T47D (cell line): ENCODE measurements at regions not wholly inside any gene's neighbourhood (a gene's known extent, or its start where the extent isn't known, plus 50 kb on each side); places are given as distances from the start of the nearest gene placed in this dataset.

Experiments
- DNase-seq, 2 experiments: peaks; one replicate each; pipeline versions ENCODE4 v3.0.0 to v3.0.0-alpha.2; 2011 to 2012; ENCODE audit warnings: low read depth in 1 of 2, low spot score in 1 of 2
- JUND ChIP-seq: IDR thresholded peaks from 2 replicates; pipeline ENCODE4 v1.6.1; 2012; ENCODE audit warnings: low read depth
- in situ Hi-C: cut with HindIII; loops from 2 replicates; pipeline ENCODE4 v1.10.0; 2016; ENCODE audit warnings: low sequenced_read_pairs, low pct_unique_long_range_greater_than_20kb

DNA sequence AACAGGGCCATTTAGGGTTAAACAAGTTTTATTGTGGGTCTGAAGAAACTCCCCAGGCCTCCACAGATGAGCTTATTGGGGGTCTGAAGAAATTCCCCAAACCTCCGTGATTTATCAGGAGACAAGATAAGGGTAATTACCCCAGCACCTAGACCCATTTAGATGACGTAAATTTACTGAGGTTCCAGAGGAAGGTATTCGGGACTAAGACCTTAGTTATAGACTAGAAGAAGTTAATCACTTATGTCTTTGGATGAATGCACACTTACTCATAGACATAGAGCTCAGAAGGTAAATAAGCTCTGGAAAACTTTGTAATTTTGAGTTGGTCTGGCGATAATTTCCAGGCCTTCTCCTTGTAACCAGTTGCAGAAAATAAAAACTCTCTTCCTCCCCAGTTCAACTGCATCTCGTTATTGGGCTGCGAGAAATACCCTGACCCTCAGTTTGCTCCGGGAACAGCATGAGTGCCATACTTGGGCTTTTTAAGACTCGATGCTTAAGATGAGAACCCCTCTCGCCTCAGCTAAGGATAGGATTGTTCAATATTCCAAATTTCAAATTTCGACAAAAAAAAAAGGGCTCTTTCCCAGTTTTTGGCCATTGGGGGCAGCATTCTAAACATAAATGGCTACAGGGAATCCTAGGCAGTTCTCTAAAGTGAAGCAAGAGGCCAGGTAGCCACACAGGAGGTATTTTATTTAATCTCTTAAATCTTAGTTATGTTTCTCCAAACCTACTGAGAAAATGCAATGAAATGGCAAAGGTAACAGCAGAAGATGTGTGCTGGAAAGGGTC lies 74.7 kb upstream of the PFKP start:
- no peak for DNase-seq
- TF ChIP-seq JUND: no peak
- in situ Hi-C loops: no loop called here

DNA sequence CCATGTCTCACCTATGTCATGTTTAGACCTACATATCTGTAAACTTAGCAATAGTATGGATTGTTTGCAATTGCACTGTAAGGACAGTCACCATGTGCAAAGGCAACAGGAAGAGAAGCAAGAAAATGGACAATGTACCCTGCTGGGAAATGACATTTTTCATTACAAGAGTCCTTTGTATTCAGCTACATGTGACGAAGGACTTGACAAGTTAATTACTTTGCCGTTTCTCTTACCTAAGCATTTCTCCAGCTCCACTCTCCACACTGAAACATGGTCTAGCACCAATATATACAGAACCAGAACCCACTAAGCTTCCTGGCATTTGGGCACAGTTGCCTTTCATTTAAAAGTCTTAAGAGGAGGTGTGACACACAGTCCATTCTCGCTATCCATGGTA lies 76.6 kb upstream of the PFKP start:
- TF ChIP-seq JUND: no peak
- no peak for DNase-seq
- in situ Hi-C loops: no loop called here

DNA sequence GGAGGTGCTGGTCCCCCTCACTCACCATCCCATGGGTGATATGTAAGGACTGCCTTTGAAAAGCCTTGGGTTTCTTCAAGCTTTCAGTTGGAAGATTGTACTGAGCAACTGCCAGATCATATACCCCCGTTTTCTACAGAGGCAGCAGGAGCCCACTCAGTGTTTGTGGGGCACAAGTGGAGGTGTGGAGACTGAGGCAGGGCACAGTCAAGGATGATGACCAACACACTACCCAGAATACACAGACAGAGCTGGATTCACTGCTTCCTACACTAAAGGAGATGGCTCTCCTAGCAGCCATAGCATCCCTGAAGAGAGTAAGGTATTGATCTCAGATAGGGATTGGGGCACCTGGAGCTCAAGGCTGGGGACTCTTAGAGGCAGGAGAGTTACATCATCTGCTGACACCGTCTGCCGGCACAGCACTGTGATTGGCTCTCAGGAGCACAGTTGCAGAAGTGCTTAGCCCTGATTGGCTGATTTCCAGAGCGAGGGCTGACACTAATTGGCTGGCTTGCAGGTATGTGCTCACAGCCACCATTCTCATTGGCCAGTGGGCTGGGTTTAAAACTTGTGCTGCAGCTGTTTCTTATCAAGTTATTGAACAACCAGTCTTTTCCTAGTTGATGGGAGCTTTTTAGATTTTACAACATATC lies 77.9 kb upstream of the PFKP start:
- no peak for DNase-seq
- no peak for TF ChIP-seq JUND
- in situ Hi-C loops: no loop called here

DNA sequence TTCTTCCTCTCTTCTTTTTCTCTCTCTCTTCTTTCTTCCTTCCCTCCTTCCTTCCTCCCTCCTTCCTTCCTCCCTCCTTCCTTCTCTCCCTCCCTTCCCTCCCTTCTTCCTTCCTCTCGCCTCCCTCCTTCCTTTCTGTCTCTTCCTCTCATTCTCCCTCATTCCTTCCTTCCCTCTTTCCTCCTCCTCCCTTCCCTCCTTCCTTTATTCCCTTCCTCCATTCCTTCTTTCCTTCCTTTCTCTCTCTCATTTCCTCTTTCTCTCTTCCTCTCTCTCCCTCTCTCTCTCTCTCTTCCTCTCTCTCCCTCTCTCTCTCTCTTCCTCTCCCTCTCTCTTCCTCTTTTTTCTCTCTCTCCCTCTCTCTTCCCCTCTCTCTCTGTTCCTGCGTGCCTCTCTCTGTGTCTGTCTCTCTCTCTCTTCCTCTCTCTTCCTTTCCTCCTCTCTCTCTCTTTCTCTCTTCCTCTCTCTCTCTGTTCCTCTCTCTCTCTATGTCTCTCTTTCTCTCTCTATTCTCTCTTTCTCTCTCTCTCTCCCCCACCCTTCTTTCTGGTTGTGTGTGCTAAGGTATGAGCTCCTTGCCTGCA lies 80.1 kb upstream of the PFKP start:
- TF ChIP-seq JUND: no peak
- DNase-seq: no peak
- in situ Hi-C loops: no loop called here

DNA sequence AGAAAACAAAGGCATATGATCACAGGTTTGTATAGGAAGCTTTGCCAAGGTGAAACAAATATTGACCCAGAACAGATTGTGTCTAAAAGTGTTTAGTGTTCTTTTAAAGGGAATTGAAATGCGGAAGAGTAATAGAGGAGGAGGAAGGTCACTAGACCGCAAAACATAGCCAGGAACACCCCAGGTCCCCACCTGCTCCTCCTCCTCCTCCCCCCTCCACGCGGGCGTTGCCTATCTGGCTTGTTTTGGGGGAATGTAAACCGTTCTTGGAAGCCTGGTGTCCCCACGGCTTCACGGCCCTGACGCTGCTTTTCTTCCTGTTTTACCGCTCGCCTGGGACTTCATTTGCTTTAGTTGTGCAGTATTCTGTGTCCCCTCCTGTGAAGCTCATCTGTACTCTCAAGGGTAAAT lies 81.0 kb upstream of the PFKP start:
- in situ Hi-C loops: no loop called here
- peak in 1 of 2 experiments; percentile 55 for DNase-seq
- no peak for TF ChIP-seq JUND

DNA sequence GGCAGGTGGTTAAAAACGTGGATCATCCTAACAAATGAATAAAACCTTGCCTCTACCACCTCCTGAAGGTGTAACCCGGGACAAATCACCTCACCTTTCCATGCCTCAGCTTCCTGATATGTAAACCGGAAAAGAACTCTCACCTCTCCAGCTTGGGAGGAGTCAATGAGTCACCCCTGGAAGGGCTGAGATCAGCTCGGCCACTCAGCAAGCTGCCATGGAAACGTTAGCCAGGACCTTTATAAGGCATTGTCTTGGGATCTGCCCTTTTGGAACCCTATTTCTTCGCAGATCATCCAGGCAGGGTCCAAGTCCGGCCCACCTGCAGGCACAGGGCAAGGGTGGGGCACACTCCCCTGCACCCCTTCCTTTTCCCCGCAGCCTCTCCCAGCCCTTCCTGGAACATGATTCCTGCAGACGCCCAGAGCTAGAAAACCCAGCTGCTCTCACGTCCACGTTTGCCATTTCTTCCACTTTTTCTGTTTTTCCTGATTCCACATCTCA lies 81.6 kb upstream of the PFKP start:
- DNase-seq: peak in 1 of 2 experiments; percentile 10
- no peak for TF ChIP-seq JUND
- in situ Hi-C loops: no loop called here

DNA sequence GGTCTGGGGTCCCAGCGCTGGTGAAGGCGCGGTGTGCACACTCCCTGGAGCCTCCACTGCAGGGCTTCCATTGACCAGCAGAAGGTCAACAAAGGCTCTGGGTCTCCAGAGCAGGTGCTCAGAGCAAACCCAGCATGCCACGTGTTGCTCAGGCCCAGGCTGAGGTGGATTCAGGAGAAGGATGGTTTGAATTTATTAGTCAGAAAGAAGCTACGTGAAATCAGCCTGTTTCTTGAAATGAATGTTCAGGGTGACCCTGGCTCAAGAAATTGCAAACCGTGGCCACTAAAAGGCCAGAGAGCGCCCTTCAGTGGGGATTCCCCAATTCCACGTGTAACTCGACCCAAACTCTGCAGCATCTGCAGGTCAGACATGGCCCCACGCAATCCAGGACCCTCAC lies 82.7 kb upstream of the PFKP start:
- in situ Hi-C loops: no loop called here
- TF ChIP-seq JUND: no peak
- no peak for DNase-seq

DNA sequence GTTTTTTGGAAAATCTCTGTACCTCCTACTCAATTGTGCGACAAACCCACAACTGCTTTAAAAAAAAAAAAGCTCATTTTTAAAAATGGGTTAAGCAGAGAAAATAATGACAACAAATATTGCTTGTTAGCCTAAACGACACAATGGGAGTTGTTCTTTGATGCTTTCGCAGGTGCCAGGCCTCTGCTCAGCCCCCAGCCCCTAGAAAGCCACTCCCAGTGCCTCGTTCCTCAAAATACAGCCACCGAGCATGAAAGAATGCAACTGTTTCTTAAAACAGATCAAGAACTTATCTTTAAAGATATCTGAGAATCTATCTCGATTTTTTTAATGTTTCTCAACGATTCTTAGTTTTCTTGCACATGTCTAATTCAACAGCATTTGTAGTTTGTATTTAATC lies 85.2 kb upstream of the PFKP start:
- TF ChIP-seq JUND: no peak
- DNase-seq: no peak
- in situ Hi-C loops: no loop called here

DNA sequence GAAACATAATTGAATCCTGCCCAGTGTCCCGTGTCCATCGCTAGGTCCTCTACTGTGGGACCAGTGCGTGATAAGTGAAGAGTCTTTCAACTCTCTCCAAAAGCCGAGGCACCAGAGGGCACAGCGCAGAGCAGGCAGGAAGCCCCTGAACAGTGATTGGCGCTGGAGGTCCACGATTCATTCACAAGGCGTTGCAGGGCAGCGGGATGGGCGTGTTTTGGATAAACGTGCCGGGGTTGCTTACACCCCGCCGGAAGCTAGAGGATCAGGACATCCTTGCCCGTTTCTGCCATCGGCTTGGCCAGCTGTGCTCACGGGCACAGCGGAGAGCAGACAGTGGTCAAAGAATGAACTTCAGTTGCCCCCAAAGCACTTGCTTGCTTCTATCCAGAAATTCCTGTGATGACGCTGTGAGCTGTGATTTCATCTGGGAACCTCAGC lies 86.0 kb upstream of the PFKP start:
- no peak for DNase-seq
- no peak for TF ChIP-seq JUND
- in situ Hi-C loops: no loop called here

DNA sequence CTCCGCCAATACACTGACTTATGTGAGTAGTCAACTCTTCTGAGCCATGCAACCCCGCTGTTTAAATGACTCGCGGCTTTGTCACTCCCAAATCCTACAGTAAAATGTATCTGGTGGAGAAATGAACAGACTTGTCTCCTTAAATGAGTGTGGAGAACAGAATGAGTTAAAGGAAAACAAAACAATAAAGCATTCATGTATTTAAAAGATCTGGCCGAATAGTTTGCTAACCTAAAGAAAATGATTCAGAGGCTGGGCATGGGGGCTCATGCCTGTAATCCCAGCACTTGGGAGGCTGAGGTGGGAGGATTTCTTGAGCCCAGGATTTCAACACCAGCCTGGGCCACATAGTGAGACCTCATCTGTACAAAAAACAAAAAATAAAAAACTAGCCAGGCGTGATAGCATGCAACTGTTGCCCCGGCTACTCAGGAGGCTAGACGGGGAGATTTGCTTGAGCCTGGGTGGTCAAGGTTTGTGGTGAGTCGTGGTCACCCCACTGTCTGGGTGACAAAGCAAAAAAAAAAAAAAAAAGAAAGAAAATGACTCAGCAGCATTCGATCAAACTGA lies 86.5 kb upstream of the PFKP start:
- no peak for DNase-seq
- in situ Hi-C loops: no loop called here

DNA sequence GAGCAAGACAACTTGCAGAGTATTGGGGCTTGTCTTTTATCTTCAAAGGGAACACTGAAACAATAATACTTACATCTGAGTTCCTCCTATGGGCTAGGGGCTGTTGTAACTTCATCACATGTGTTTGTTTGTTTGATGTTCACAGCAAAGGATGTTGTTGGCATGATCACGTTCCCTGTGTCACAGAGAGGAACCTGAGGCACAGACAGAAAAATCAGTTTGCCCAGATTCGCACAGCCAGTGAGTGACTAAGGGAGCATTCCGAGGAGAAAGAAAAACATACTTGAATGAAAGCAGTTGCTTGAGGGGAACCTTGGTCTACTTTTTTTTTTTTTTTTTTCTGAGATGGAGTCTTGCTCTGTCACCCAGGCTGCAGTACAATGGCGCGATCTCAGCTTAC lies 87.2 kb upstream of the PFKP start:
- no peak for DNase-seq
- in situ Hi-C loops: no loop called here

More for the DNA sequence above, 86.5 kb upstream of the PFKP start:
- no peak for TF ChIP-seq JUND

DNA sequence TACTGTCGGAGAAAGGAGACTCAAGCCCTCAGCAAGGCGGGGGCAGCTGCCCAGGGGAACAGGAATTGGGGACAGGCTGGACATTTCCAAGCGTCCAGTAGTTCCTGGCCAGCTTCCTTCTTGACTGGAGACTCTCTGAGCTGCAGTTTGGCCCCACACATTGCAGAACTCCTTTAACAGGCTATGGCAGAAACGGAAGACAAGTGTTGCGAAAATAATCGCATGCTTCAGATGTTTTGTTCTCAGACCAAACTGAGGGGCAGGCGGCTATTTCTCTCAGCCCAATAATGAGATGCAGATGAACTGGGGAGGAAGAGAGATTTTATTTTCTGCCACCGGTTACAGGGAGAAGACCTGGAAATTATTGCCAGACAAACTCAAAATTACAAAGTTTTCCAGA lies 88.0 kb upstream of the PFKP start:
- in situ Hi-C loops: no loop called here
- DNase-seq: no peak
- TF ChIP-seq JUND: no peak

More for the DNA sequence above, 87.2 kb upstream of the PFKP start:
- no peak for TF ChIP-seq JUND

DNA sequence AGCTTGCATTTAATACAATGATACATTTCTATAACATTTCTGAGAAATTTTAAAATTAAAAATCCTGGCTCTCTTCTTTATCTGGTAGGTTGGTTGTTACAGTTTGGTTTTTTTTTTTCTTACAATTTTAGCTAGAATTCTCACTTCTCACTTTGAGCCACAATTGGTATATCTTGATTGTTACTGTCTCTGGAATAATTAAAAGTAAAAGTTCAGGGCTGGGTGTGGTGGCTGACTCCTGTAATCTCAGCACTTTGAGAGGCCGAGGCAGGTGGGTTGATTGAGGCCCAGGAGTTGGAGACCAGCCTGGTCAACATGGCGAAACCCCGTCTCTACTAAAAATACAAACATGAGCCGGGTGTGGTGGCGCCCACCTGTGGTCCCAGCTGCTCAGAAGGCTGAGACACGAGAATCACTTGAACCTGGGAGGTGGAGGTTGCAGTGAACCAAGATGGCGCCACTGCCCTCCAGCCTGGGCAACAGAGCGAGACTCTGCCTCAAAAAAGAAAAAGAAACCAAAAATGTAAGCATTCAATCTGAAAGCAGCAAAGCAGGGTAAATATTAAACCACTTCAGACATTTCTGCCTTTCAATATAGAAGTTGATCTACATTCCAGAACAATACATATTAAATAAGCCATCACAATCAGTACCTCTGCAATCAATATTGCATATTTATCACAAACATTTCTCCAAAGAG lies 88.6 kb upstream of the PFKP start:
- in situ Hi-C loops: no loop called here
- TF ChIP-seq JUND: no peak
- DNase-seq: no peak
